PC-3 (cell line): ENCODE measurements at regions not wholly inside any gene's neighbourhood (a gene's known extent, or its start where the extent isn't known, plus 50 kb on each side); places are given as distances from the start of the nearest gene placed in this dataset.

ENCODE experiments used
- ATAC-seq: fragments of 200-7000 bp; cut with Tn5 transposase; 2 replicates; pipeline ENCODE4 v1.9.1; 2020; ENCODE audit warnings: mild to moderate bottlenecking, moderate library complexity
- BruUV-seq: library from RNA; stranded (reverse); fragments of 400-500 nt; replicated peaks from 2 replicates; lab custom pipeline; 2021; lab: Mats Ljungman, UMichigan
- CTCF ChIA-PET: fragments of 300-600 bp; sonication (Branson Sonifier 250); formaldehyde crosslinking; loops from one replicate; lab custom pipeline; 2022; ENCODE audit warnings: antibody characterized with exemption; lab: Charles Lee
- POLR2A ChIA-PET: fragments of 300-600 bp; sonication (Branson Sonifier 250); formaldehyde crosslinking; loops from one replicate; lab custom pipeline; 2022; ENCODE audit warnings: antibody characterized with exemption; ENCODE audit not compliant: unreplicated experiment; lab: Charles Lee
- DNase-seq: peaks from one replicate; pipeline ENCODE4 v3.0.0-alpha.2; 2015
- H2AFZ ChIP-seq: fragments of 300-600 bp; sonication (generic); 2 replicates; pipeline ENCODE4 v1.6.0; 2016; ENCODE audit warnings: antibody characterized with exemption, low read length
- H3F3A ChIP-seq: fragments of 300-600 bp; sonication (generic); one replicate; pipeline ENCODE4 v1.6.0; 2017; ENCODE audit warnings: antibody characterized with exemption, low read length, control low read depth, mild to moderate bottlenecking; ENCODE audit not compliant: unreplicated experiment
- H3K27ac ChIP-seq: fragments of 300-600 bp; sonication (generic); 2 replicates; pipeline ENCODE4 v1.5.1; 2016; ENCODE audit warnings: mild to moderate bottlenecking, low read length
- H3K27me3 ChIP-seq: fragments of 300-600 bp; sonication (generic); 2 replicates; pipeline ENCODE4 v1.6.1; 2016; ENCODE audit warnings: low read length, mixed read lengths
- H3K36me3 ChIP-seq: fragments of 300-600 bp; sonication (generic); 2 replicates; pipeline ENCODE4 v1.6.1; 2016; ENCODE audit warnings: low read depth, mixed run types, low read length, mixed read lengths
- H3K4me1 ChIP-seq: fragments of 300-600 bp; sonication (generic); 2 replicates; pipeline ENCODE4 v1.5.1; 2016; ENCODE audit warnings: low read length; ENCODE audit not compliant: insufficient read depth
- H3K4me2 ChIP-seq: fragments of 300-600 bp; sonication (generic); 2 replicates; pipeline ENCODE4 v1.6.0; 2016; ENCODE audit warnings: low read length
- H3K4me3 ChIP-seq: fragments of 300-600 bp; sonication (generic); 2 replicates; pipeline ENCODE4 v1.5.1; 2016; ENCODE audit warnings: mild to moderate bottlenecking, low read length, mixed read lengths
- H3K79me2 ChIP-seq: fragments of 300-600 bp; sonication (generic); 2 replicates; pipeline ENCODE4 v1.6.1; 2017; ENCODE audit warnings: low read length, mixed read lengths
- H3K9ac ChIP-seq: fragments of 300-600 bp; sonication (generic); 2 replicates; pipeline ENCODE4 v1.6.0; 2016; ENCODE audit warnings: mild to moderate bottlenecking, low read length
- H3K9me2 ChIP-seq: fragments of 300-600 bp; sonication (generic); replicated peaks from 2 replicates; pipeline ENCODE4 v1.6.1; 2016; ENCODE audit warnings: mixed run types, low read length, mixed read lengths
- H3K9me3 ChIP-seq: fragments of 300-600 bp; sonication (generic); 2 replicates; pipeline ENCODE4 v1.6.1; 2016; ENCODE audit warnings: low read length, mixed read lengths
- H4K20me1 ChIP-seq: fragments of 300-600 bp; sonication (generic); 2 replicates; pipeline ENCODE4 v1.6.1; 2016; ENCODE audit warnings: low read length, mixed read lengths
- CTCF ChIP-seq: fragments of 300-600 bp; sonication (generic); conservative IDR thresholded peaks from 2 replicates; pipeline ENCODE4 v1.5.1; 2017; ENCODE audit warnings: antibody characterized with exemption, low read depth, mild to moderate bottlenecking, low read length
- EZH2 ChIP-seq: fragments of 300-600 bp; sonication (generic); IDR thresholded peaks from one replicate; pipeline ENCODE4 v1.6.1; 2017; ENCODE audit warnings: antibody characterized with exemption, mild to moderate bottlenecking, low read length; ENCODE audit not compliant: unreplicated experiment
- EZH2phosphoT487 ChIP-seq: fragments of 300-600 bp; sonication (generic); IDR thresholded peaks from 2 replicates; pipeline ENCODE4 v1.6.1; 2018; ENCODE audit warnings: mild to moderate bottlenecking, antibody characterized with exemption, low read length, borderline replicate concordance
- intact Hi-C: fragments of 100-400 bp; cut with micrococcal nuclease; formaldehyde crosslinking; loops from 2 replicates; pipeline ENCODE4 v1.9.0; 2023

- CTCF ChIA-PET: no interaction called here
Measured at GRCh38 chr2:152890736-152891135, 172.3 kb downstream of the ARL6IP6 start.

DNA sequence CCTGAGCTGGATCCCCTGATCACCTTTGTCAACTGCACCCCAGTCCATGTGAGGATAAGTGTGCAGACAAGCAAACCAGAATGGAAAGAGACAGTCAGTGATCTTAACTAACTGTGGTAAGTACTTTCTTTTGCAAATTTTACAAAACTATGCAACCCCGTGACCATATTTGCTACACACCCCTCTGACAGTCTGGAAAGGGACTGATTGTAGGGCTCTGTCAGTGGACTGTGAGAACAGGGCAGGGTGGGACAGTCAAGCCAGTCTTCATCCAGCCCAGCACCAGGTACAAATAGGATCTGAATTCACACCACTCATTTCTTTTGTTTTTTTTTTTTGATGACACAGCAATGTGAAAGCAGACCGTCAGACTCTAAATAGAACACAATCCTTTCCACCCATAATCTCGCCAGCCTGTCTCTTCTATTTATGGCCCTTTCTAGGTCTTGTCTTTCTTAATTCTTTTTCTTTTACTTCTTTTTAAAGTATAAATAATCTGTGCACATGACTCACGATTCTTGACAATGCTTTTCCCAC is 165.6 kb downstream of the ARL6IP6 start:
- Histone ChIP-seq H3K9me3 (no peaks in the 10 kb centered on the region), H3F3A (no peaks in the 10 kb centered on the region), H3K79me2 (no peaks in the 10 kb centered on the region), H4K20me1 (no peaks in the 10 kb centered on the region), H2AFZ (no peak overlapping the region), H3K27me3 (peaks cover 41% of the 10 kb centered on the region), H3K9ac (no peak overlapping the region), H3K4me3 (no peak overlapping the region), H3K4me2 (no peak overlapping the region), H3K36me3 (no peaks in the 10 kb centered on the region), H3K4me1 (no peaks in the 10 kb centered on the region), H3K9me2 (no peaks in the 10 kb centered on the region), H3K27ac (no peak overlapping the region)
- ChIA-PET CTCF (no interaction called here), POLR2A (no interaction called here)
- TF ChIP-seq CTCF (no peak), EZH2 (no peak), EZH2phosphoT487 (no peak)
- no peak for ATAC-seq
- BruUV-seq: no TSS peak
- intact Hi-C loops: no loop called here
- DNase-seq: no peak

More at GRCh38 chr2:152890736-152891135, 172.3 kb downstream of the ARL6IP6 start:
- Histone ChIP-seq H3K36me3 (no peaks in the 10 kb centered on the region), H3K4me1 (no peaks in the 10 kb centered on the region), H3K27me3 (peaks cover 54% of the 10 kb centered on the region), H3K27ac (no peak overlapping the region), H2AFZ (no peak overlapping the region), H4K20me1 (no peaks in the 10 kb centered on the region), H3K4me3 (no peak overlapping the region), H3K4me2 (no peak overlapping the region), H3K9ac (no peak overlapping the region), H3F3A (no peaks in the 10 kb centered on the region), H3K9me2 (no peaks in the 10 kb centered on the region), H3K79me2 (no peaks in the 10 kb centered on the region), H3K9me3 (no peaks in the 10 kb centered on the region)
- TF ChIP-seq CTCF (no peak), EZH2 (no peak), EZH2phosphoT487 (no peak)
- no peak for DNase-seq
- POLR2A ChIA-PET: no interaction called here
- ATAC-seq: no peak
- BruUV-seq: no TSS peak
- intact Hi-C loops: no loop called here

- no peak for TF ChIP-seq EZH2phosphoT487
- TF ChIP-seq EZH2: no peak
- TF ChIP-seq CTCF: no peak
- ChIA-PET POLR2A (no interaction called here), CTCF (no interaction called here)
- intact Hi-C loops: no loop called here
- no peak overlapping the region for H3K4me3 ChIP-seq
- no peak for DNase-seq
- no peaks in the 10 kb centered on the region for H3K79me2 ChIP-seq
- no peaks in the 10 kb centered on the region for H3F3A ChIP-seq
- no peak overlapping the region for H3K4me2 ChIP-seq
- H3K9me3 ChIP-seq: no peaks in the 10 kb centered on the region
- H3K27me3 ChIP-seq: peaks cover 20% of the 10 kb centered on the region; the same call in 1 of the 2 replicates
- no peak overlapping the region for H3K9ac ChIP-seq
- no peak for ATAC-seq
- H3K9me2 ChIP-seq: no peaks in the 10 kb centered on the region
- H3K4me1 ChIP-seq: no peaks in the 10 kb centered on the region
- no peaks in the 10 kb centered on the region for H4K20me1 ChIP-seq
- H2AFZ ChIP-seq: no peak overlapping the region
- H3K27ac ChIP-seq: no peak overlapping the region
- no peaks in the 10 kb centered on the region for H3K36me3 ChIP-seq
- no TSS peak for BruUV-seq
Measured at GRCh38 chr2:152881527-152881926, 163.1 kb downstream of the ARL6IP6 start.
